ENCODE measurements at regions not wholly inside any gene's neighbourhood (a gene's known extent, or its start where the extent isn't known, plus 50 kb on each side); places are given as distances from the start of the nearest gene placed in this dataset.

GRCh38 chr11:119924017-119924416 lies 195.0 kb upstream of the NECTIN1 start:
- TF ChIP-seq, protein P1, sequence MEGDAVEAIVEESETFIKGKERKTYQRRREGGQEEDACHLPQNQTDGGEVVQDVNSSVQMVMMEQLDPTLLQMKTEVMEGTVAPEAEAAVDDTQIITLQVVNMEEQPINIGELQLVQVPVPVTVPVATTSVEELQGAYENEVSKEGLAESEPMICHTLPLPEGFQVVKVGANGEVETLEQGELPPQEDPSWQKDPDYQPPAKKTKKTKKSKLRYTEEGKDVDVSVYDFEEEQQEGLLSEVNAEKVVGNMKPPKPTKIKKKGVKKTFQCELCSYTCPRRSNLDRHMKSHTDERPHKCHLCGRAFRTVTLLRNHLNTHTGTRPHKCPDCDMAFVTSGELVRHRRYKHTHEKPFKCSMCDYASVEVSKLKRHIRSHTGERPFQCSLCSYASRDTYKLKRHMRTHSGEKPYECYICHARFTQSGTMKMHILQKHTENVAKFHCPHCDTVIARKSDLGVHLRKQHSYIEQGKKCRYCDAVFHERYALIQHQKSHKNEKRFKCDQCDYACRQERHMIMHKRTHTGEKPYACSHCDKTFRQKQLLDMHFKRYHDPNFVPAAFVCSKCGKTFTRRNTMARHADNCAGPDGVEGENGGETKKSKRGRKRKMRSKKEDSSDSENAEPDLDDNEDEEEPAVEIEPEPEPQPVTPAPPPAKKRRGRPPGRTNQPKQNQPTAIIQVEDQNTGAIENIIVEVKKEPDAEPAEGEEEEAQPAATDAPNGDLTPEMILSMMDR (IDR thresholded peaks at IDR 0.05; ENCODE audit: poor library complexity), result no peak
- TF ChIP-seq EZH2phosphoT487 (IDR thresholded peaks at IDR 0.05; ENCODE audit: low read depth, severe bottlenecking, unreplicated experiment) (no peak), EZH2 (IDR thresholded peaks at IDR 0.05; ENCODE audit: borderline replicate concordance) (no peak)

Data from hepatocyte (in vitro differentiated cells).